ENCODE measurements at regions not wholly inside any gene's neighbourhood (a gene's known extent, or its start where the extent isn't known, plus 50 kb on each side); places are given as distances from the start of the nearest gene placed in this dataset.

DNA sequence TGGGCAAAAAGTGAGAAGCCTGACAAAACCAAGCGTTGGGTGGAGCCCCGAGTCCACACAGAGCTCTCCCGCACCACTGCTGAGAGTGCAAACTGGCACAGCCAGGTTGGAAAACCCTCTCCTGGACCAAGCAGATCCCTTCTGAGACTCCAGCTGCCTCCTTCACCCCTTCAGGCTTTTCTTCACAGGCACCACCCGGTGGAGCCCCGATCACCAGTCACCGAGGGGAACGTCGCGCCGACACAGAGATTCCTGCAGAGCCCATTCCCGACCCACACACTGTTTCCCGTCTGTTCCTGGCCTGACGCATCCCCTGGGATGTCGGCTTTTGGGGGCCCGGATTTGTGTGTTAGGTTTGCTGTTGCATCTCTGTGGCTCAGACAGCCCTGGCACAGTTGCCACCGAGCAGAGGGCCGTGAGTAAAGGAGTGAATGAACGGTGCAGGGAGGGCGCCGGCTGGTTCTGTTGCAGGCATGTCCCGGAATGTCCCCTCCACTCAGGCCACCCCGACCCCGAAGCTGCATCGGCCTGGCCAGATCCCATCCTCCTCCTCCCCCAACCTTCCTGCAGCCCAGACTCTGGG lies 51.0 kb upstream of the INPP5A start:
- no peak for TF ChIP-seq CTCF (conservative IDR thresholded peaks at IDR 0.05; ENCODE audit: low read length)
- no peak for TF ChIP-seq EZH2phosphoT487 (IDR thresholded peaks at IDR 0.05; ENCODE audit: borderline replicate concordance, low read depth, low read length)
